HepG2 (cell line): ENCODE measurements at regions not wholly inside any gene's neighbourhood (a gene's known extent, or its start where the extent isn't known, plus 50 kb on each side); places are given as distances from the start of the nearest gene placed in this dataset.

Experiments
- ATAC-seq: fragments of 200-7000 bp; cut with Tn5 transposase; 3 replicates; pipeline ENCODE4 v1.9.1; 2020; ENCODE audit warnings: mild to moderate bottlenecking, moderate library complexity
- BruUV-seq: library from RNA; stranded (reverse); fragments of 400-500 nt; replicated peaks from 2 replicates; lab custom pipeline; 2021; lab: Mats Ljungman, UMichigan
- CTCF ChIA-PET: fragments of 300-600 bp; formaldehyde crosslinking; extraction: SDS; loops from one replicate; lab custom pipeline; 2021; ENCODE audit warnings: low total read pairs, inconsistent platforms, low intra/inter-chr PET ratio; lab: Yijun Ruan, JAX
- POLR2A ChIA-PET: fragments of 350-600 bp; sonication (Branson Sonifier 250); formaldehyde crosslinking; loops from one replicate; lab custom pipeline; 2020; ENCODE audit warnings: antibody characterized with exemption, inconsistent platforms; lab: Yijun Ruan, JAX
- DNase-seq: peaks from one replicate; pipeline ENCODE4 v3.0.0-alpha.2; 2015; ENCODE audit warnings: low spot score
- FAIRE-seq: peaks from 3 replicates; lab custom pipeline; 2011; peaks lifted over from hg19 to GRCh38; lab: Jason Lieb, UNC
- H2AFZ ChIP-seq: one replicate; pipeline ENCODE4 v1.6.1; 2011; ENCODE audit warnings: low read length, inconsistent platforms
- H3K27ac ChIP-seq: fragments of 300-600 bp; 3 replicates; pipeline ENCODE4 v1.8.0; 2011; ENCODE audit warnings: mixed run types, mild to moderate bottlenecking, mixed read lengths, low read length, inconsistent platforms; ENCODE audit not compliant: insufficient read depth; ENCODE audit errors: extremely low read length
- H3K27me3 ChIP-seq, 2 experiments: fragments of 200-600 bp in 1 of 2; 2 replicates in 1 of 2; 3 replicates in 1 of 2; pipeline versions ENCODE4 v1.6.0 to v1.8.0; 2011; ENCODE audit warnings: low read length in 2 of 2, mild to moderate bottlenecking in 2 of 2, moderate library complexity in 2 of 2, inconsistent platforms in 1 of 2; ENCODE audit not compliant: insufficient read depth in 2 of 2, control insufficient read depth in 1 of 2
- H3K36me3 ChIP-seq, 2 experiments: fragments of 200-600 bp in 1 of 2; replicated peaks in 1 of 2; 2 replicates in 1 of 2; 3 replicates in 1 of 2; pipeline versions ENCODE4 v1.5.1 to v1.8.0; 2011; ENCODE audit warnings: low read length in 2 of 2, inconsistent platforms in 1 of 2; ENCODE audit not compliant: insufficient read depth in 2 of 2, control insufficient read depth in 1 of 2
- H3K4me1 ChIP-seq: 2 replicates; pipeline ENCODE4 v1.5.1; 2012; ENCODE audit warnings: low read length, inconsistent platforms; ENCODE audit not compliant: insufficient read depth
- H3K4me2 ChIP-seq: 2 replicates; pipeline ENCODE4 v1.6.0; 2011; ENCODE audit warnings: low read depth, low read length, inconsistent platforms
- H3K4me3 ChIP-seq, 3 experiments: fragments of 200-600 bp in 1 of 3; sonication (generic), shearing (Covaris generic) in 1 of 3; replicated peaks in 1 of 3; 2 replicates each; pipeline ENCODE4 v1.5.1; 2011 to 2016; ENCODE audit warnings: low read length in 3 of 3, inconsistent platforms in 2 of 3, low read depth in 2 of 3, mild to moderate bottlenecking in 2 of 3, control low read depth in 1 of 3, mixed read lengths in 1 of 3; ENCODE audit not compliant: insufficient read depth in 1 of 3
- H3K79me2 ChIP-seq: one replicate; pipeline ENCODE4 v1.6.1; 2011; ENCODE audit warnings: low read length, inconsistent platforms; ENCODE audit not compliant: insufficient read depth
- H3K9ac ChIP-seq: 2 replicates; pipeline ENCODE4 v1.6.0; 2011; ENCODE audit warnings: mild to moderate bottlenecking, low read depth, low read length, inconsistent platforms; ENCODE audit not compliant: insufficient read depth
- H3K9me3 ChIP-seq: 2 replicates; pipeline ENCODE4 v1.5.1; 2012; ENCODE audit warnings: mild to moderate bottlenecking, low read length
- H4K20me1 ChIP-seq: 2 replicates; pipeline ENCODE4 v1.6.0; 2011; ENCODE audit warnings: inconsistent platforms, mild to moderate bottlenecking, low read length, moderate library complexity; ENCODE audit not compliant: insufficient read depth
- CREM ChIP-seq, 2 experiments: sonication (generic) in 1 of 2; formaldehyde crosslinking in 1 of 2; IDR thresholded peaks; 2 replicates each; pipeline versions ENCODE4 v1.4.0 to v1.6.1; 2016 to 2020; ENCODE audit warnings: antibody characterized with exemption in 1 of 2, mild to moderate bottlenecking in 1 of 2, missing genetic modification reagents in 1 of 2
- HNRNPK ChIP-seq: fragments of 200-400 bp; formaldehyde crosslinking; IDR thresholded peaks from 2 replicates; pipeline ENCODE4 v1.6.1; 2018; ENCODE audit warnings: low read length, low read depth, moderate library complexity, mild to moderate bottlenecking; ENCODE audit not compliant: poor library complexity, severe bottlenecking
- KLF15 ChIP-seq: sonication (generic); formaldehyde crosslinking; IDR thresholded peaks from 2 replicates; pipeline ENCODE4 v1.8.1; 2023; ENCODE audit warnings: borderline replicate concordance, mild to moderate bottlenecking, inconsistent platforms, missing genetic modification reagents, mixed read lengths
- PHF20 ChIP-seq: sonication (generic); formaldehyde crosslinking; IDR thresholded peaks from 2 replicates; pipeline ENCODE4 v1.5.0; 2020; ENCODE audit warnings: mild to moderate bottlenecking, missing genetic modification reagents
- ZNF30 ChIP-seq: sonication (generic); formaldehyde crosslinking; IDR thresholded peaks from 2 replicates; pipeline ENCODE4 v1.5.0; 2020; ENCODE audit warnings: mild to moderate bottlenecking, missing genetic modification reagents
- ZNF430 ChIP-seq: sonication (generic); formaldehyde crosslinking; IDR thresholded peaks from 2 replicates; pipeline ENCODE4 v1.9.0; 2021; ENCODE audit warnings: mild to moderate bottlenecking, missing genetic modification reagents
- ZNF572 ChIP-seq: sonication (generic); formaldehyde crosslinking; IDR thresholded peaks from 2 replicates; pipeline ENCODE4 v1.5.1; 2020; ENCODE audit warnings: mild to moderate bottlenecking, missing genetic modification reagents
- ZNF772 ChIP-seq: sonication (generic); formaldehyde crosslinking; IDR thresholded peaks from 2 replicates; pipeline ENCODE4 v1.5.0; 2020; ENCODE audit warnings: mild to moderate bottlenecking, missing genetic modification reagents
- WGBS: methylation state at CpG from one replicate; pipeline ENCODE4 v1.1.6; 2017; ENCODE audit warnings: low lambda C conversion rate; 5-methylcytosine and 5-hydroxymethylcytosine counted together
- in situ Hi-C: cut with HindIII; loops from 2 replicates; pipeline ENCODE4 v1.10.0; 2017; ENCODE audit warnings: low pct_unique_long_range_greater_than_20kb; ENCODE audit not compliant: extremely low pct_ligation_motif_present
- intact Hi-C: fragments of 100-400 bp; cut with micrococcal nuclease; formaldehyde crosslinking; loops from one replicate; pipeline ENCODE4 v1.10.0; 2022; ENCODE audit not compliant: unreplicated experiment
- TF ChIP-seq, protein P1 (sequence below): sonication (generic); formaldehyde crosslinking; IDR thresholded peaks from 2 replicates; pipeline ENCODE4 v1.8.0; 2022; ENCODE audit warnings: missing genetic modification reagents, mild to moderate bottlenecking, inconsistent platforms, borderline replicate concordance
- TF ChIP-seq, protein P2 (sequence below): sonication (generic); formaldehyde crosslinking; IDR thresholded peaks from 2 replicates; pipeline ENCODE4 v1.4.0; 2020; ENCODE audit warnings: missing genetic modification reagents, mild to moderate bottlenecking, borderline replicate concordance
- TF ChIP-seq, protein P3 (sequence below): sonication (generic); formaldehyde crosslinking; conservative IDR thresholded peaks from 2 replicates; pipeline ENCODE4 v1.8.0; 2022; ENCODE audit warnings: missing genetic modification reagents
- TF ChIP-seq, protein P4 (sequence below): sonication (generic); formaldehyde crosslinking; IDR thresholded peaks from 2 replicates; pipeline ENCODE4 v1.4.0; 2020; ENCODE audit warnings: missing genetic modification reagents
- TF ChIP-seq, protein P5 (sequence below): sonication (generic); formaldehyde crosslinking; IDR thresholded peaks from 2 replicates; pipeline ENCODE4 v1.8.1; 2022; ENCODE audit warnings: low read depth, mild to moderate bottlenecking, missing genetic modification reagents

DNA sequence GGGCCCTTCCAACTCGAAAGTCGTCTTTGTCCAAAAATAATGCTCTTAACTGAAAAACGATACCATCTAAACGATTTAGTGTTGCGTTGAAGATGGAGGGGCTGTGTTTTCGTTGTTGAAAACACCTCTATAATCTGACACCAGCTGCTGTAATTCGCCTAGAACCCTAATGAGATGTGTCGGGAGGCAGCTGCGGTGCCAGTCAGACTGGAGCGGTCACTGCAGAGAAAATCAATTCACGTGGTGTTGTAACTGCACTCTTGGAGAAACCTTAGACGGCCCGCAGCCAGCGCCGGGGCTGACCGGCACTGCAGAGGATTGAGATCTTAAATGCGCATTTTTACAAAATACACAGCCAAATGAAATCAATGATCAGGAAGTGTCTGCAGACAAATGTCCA, 339.1 kb downstream of the ZNF536 start (continued):
- TF ChIP-seq, protein P1, sequence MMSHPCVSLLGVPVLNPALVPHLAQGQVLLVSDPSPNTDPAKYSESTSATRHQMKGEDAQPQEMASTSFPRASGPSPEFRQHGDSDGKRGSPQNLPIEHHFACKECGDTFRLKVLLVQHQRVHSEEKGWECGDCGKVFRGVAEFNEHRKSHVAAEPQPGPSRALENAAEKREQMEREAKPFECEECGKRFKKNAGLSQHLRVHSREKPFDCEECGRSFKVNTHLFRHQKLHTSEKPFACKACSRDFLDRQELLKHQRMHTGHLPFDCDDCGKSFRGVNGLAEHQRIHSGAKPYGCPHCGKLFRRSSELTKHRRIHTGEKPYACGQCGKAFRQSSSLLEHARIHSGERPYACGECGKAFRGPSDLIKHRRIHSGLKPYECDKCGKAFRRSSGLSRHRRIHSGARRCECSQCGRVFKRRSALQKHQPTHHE (CRISPR knock-in tag) = no peak
- no peak for TF ChIP-seq ZNF30
- no peak for TF ChIP-seq CREM (IDR thresholded peaks at IDR 0.05)
- TF ChIP-seq CREM (CRISPR knock-in tag; IDR thresholded peaks at IDR 0.05) = no peak
- no peak for TF ChIP-seq ZNF572 (CRISPR knock-in tag)

DNA sequence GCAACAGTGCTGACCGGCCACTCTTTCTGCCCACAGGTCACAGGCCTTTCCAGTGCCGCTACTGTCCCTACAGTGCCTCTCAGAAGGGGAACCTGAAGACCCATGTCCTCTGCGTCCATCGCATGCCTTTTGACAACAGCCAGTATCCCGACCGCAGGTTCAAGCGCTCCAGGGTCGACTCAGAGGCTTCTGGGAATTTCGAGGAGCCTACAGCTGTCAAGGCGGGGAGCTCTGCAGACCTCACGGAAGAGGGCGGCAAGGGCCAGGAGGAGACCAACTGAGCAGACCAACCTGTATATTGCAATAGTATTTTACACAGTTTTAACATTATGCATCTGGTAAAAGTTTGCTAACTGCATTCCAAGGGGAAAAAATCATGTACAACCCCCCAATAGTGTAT, 338.5 kb downstream of the ZNF536 start:
- Histone ChIP-seq H3K4me2 (no peak overlapping the region), H4K20me1 (no peaks in the 10 kb centered on the region), H3K27ac (no peak overlapping the region), H3K4me3 (no peak overlapping the region), H3K27me3 (peaks cover 0 to 20% of the 10 kb centered on the region in 2 experiments; a peak in 2 of 5 replicates), H2AFZ (no peak overlapping the region), H3K9ac (no peak overlapping the region), H3K79me2 (no peaks in the 10 kb centered on the region), H3K9me3 (no peaks in the 10 kb centered on the region), H3K4me1 (no peaks in the 10 kb centered on the region), H3K36me3 (no peaks in the 10 kb centered on the region)
- intact Hi-C loops = no loop called here
- CTCF ChIA-PET = no interaction called here
- POLR2A ChIA-PET = no interaction called here
- in situ Hi-C loops = no loop called here
- no TSS peak for BruUV-seq
- no peak for FAIRE-seq
- no peak for ATAC-seq
- 41% methylated on average over 12 of the region's 12 CpGs for WGBS
- DNase-seq = no peak
- TF ChIP-seq, protein P2, sequence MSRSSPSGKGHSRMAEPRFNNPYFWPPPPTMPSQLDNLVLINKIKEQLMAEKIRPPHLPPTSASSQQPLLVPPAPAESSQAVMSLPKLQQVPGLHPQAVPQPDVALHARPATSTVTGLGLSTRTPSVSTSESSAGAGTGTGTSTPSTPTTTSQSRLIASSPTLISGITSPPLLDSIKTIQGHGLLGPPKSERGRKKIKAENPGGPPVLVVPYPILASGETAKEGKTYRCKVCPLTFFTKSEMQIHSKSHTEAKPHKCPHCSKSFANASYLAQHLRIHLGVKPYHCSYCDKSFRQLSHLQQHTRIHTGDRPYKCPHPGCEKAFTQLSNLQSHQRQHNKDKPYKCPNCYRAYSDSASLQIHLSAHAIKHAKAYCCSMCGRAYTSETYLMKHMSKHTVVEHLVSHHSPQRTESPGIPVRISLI (CRISPR knock-in tag) = no peak
- TF ChIP-seq PHF20 (CRISPR knock-in tag) (no peak), ZNF772 (CRISPR knock-in tag) (no peak), HNRNPK (no peak), KLF15 (CRISPR knock-in tag) (no peak), ZNF430 (CRISPR knock-in tag) (no peak)
- TF ChIP-seq, protein P3, sequence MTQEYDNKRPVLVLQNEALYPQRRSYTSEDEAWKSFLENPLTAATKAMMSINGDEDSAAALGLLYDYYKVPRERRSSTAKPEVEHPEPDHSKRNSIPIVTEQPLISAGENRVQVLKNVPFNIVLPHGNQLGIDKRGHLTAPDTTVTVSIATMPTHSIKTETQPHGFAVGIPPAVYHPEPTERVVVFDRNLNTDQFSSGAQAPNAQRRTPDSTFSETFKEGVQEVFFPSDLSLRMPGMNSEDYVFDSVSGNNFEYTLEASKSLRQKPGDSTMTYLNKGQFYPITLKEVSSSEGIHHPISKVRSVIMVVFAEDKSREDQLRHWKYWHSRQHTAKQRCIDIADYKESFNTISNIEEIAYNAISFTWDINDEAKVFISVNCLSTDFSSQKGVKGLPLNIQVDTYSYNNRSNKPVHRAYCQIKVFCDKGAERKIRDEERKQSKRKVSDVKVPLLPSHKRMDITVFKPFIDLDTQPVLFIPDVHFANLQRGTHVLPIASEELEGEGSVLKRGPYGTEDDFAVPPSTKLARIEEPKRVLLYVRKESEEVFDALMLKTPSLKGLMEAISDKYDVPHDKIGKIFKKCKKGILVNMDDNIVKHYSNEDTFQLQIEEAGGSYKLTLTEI (CRISPR knock-in tag) = no peak
- TF ChIP-seq, protein P4, sequence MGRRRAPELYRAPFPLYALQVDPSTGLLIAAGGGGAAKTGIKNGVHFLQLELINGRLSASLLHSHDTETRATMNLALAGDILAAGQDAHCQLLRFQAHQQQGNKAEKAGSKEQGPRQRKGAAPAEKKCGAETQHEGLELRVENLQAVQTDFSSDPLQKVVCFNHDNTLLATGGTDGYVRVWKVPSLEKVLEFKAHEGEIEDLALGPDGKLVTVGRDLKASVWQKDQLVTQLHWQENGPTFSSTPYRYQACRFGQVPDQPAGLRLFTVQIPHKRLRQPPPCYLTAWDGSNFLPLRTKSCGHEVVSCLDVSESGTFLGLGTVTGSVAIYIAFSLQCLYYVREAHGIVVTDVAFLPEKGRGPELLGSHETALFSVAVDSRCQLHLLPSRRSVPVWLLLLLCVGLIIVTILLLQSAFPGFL (CRISPR knock-in tag) = no peak
- TF ChIP-seq, protein P5, sequence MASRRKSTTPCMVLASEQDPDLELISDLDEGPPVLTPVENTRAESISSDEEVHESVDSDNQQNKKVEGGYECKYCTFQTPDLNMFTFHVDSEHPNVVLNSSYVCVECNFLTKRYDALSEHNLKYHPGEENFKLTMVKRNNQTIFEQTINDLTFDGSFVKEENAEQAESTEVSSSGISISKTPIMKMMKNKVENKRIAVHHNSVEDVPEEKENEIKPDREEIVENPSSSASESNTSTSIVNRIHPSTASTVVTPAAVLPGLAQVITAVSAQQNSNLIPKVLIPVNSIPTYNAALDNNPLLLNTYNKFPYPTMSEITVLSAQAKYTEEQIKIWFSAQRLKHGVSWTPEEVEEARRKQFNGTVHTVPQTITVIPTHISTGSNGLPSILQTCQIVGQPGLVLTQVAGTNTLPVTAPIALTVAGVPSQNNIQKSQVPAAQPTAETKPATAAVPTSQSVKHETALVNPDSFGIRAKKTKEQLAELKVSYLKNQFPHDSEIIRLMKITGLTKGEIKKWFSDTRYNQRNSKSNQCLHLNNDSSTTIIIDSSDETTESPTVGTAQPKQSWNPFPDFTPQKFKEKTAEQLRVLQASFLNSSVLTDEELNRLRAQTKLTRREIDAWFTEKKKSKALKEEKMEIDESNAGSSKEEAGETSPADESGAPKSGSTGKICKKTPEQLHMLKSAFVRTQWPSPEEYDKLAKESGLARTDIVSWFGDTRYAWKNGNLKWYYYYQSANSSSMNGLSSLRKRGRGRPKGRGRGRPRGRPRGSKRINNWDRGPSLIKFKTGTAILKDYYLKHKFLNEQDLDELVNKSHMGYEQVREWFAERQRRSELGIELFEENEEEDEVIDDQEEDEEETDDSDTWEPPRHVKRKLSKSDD (CRISPR knock-in tag) = no peak
